GM23338 (cell line): ENCODE measurements at regions not wholly inside any gene's neighbourhood (a gene's known extent, or its start where the extent isn't known, plus 50 kb on each side); places are given as distances from the start of the nearest gene placed in this dataset.

Source experiments
- ATAC-seq: fragments of 200-7000 bp; cut with Tn5 transposase; 3 replicates; pipeline ENCODE4 v1.9.1; 2020
- DNase-seq: peaks from one replicate; pipeline ENCODE4 v3.0.0-alpha.2; 2015; ENCODE audit warnings: low spot score
- H2AFZ ChIP-seq: fragments of 200-600 bp; sonication (generic); 2 replicates; pipeline ENCODE4 v1.8.0; 2016; ENCODE audit warnings: antibody characterized with exemption, mild to moderate bottlenecking, moderate library complexity
- H3F3A ChIP-seq: fragments of 200-600 bp; sonication (generic); replicated peaks from 2 replicates; pipeline ENCODE4 v1.8.0; 2017; ENCODE audit warnings: antibody characterized with exemption, mixed run types, low read depth
- H3K27ac ChIP-seq: fragments of 200-600 bp; sonication (generic); 2 replicates; pipeline ENCODE4 v1.6.1; 2016; ENCODE audit warnings: low read depth
- H3K27me3 ChIP-seq: fragments of 200-600 bp; sonication (generic); 2 replicates; pipeline ENCODE4 v1.8.0; 2016; ENCODE audit warnings: mild to moderate bottlenecking, mixed run types, moderate library complexity; ENCODE audit not compliant: insufficient read depth
- H3K36me3 ChIP-seq: fragments of 200-600 bp; sonication (generic); 2 replicates; pipeline ENCODE4 v1.8.0; 2016; ENCODE audit warnings: mild to moderate bottlenecking; ENCODE audit not compliant: insufficient read depth
- H3K4me1 ChIP-seq: fragments of 200-600 bp; sonication (generic); 2 replicates; pipeline ENCODE4 v1.8.0; 2016; ENCODE audit warnings: mild to moderate bottlenecking, moderate library complexity; ENCODE audit not compliant: insufficient read depth
- H3K4me2 ChIP-seq: fragments of 200-600 bp; sonication (generic); 2 replicates; pipeline ENCODE4 v1.7.1; 2017; ENCODE audit warnings: mixed run types
- H3K4me3 ChIP-seq: fragments of 200-600 bp; sonication (generic); 2 replicates; pipeline ENCODE4 v1.6.1; 2016; ENCODE audit warnings: mixed run types
- H3K79me2 ChIP-seq: fragments of 200-600 bp; sonication (generic); replicated peaks from 2 replicates; pipeline ENCODE4 v1.8.0; 2017; ENCODE audit warnings: mild to moderate bottlenecking; ENCODE audit not compliant: insufficient read depth
- H3K9me2 ChIP-seq: fragments of 200-600 bp; sonication (generic); 2 replicates; pipeline ENCODE4 v1.8.0; 2017; ENCODE audit not compliant: insufficient read depth
- H4K20me1 ChIP-seq: fragments of 200-600 bp; sonication (generic); replicated peaks from 2 replicates; pipeline ENCODE4 v1.8.0; 2017; ENCODE audit warnings: mild to moderate bottlenecking; ENCODE audit not compliant: insufficient read depth
- H3K27ac Mint-ChIP-seq: 2 replicates; pipeline ENCODE4 v1.8.0; 2020; ENCODE audit warnings: inconsistent platforms, mild to moderate bottlenecking, moderate library complexity, mixed read lengths
- H3K27me3 Mint-ChIP-seq: 3 replicates; pipeline ENCODE4 v1.8.0; 2022; ENCODE audit warnings: low read depth, mild to moderate bottlenecking, moderate library complexity, mixed read lengths, inconsistent platforms; ENCODE audit not compliant: insufficient read depth, poor library complexity
- H3K36me3 Mint-ChIP-seq: 3 replicates; pipeline ENCODE4 v1.8.0; 2021; ENCODE audit warnings: low read depth, mild to moderate bottlenecking, inconsistent platforms, moderate library complexity, mixed read lengths
- H3K4me1 Mint-ChIP-seq: 3 replicates; pipeline ENCODE4 v1.8.0; 2020; ENCODE audit warnings: mild to moderate bottlenecking, inconsistent platforms, mixed read lengths
- H3K4me3 Mint-ChIP-seq: 3 replicates; pipeline ENCODE4 v1.8.0; 2021; ENCODE audit warnings: moderate library complexity, mild to moderate bottlenecking, inconsistent platforms, mixed read lengths
- H3K9me3 Mint-ChIP-seq: 3 replicates; pipeline ENCODE4 v1.8.0; 2020; ENCODE audit warnings: moderate library complexity, mild to moderate bottlenecking, inconsistent platforms, mixed read lengths
- CREB1 ChIP-seq: fragments of 250-450 bp; sonication (Bioruptor Pico); IDR thresholded peaks from 2 replicates; pipeline ENCODE4 v1.5.0; 2020; ENCODE audit warnings: low read depth, mild to moderate bottlenecking, moderate library complexity
- CTCF ChIP-seq, 2 experiments: fragments of 200-600 bp in 1 of 2; sonication (generic) in 1 of 2; conservative IDR thresholded peaks; 2 replicates each; pipeline versions ENCODE4 v1.5.1 to v1.6.1; 2016 to 2017; ENCODE audit warnings: antibody characterized with exemption in 2 of 2, low read depth in 2 of 2, mild to moderate bottlenecking in 2 of 2, moderate library complexity in 1 of 2
- EZH2phosphoT487 ChIP-seq: fragments of 200-600 bp; sonication (generic); IDR thresholded peaks from one replicate; pipeline ENCODE4 v1.8.1; 2018; ENCODE audit warnings: antibody characterized with exemption; ENCODE audit not compliant: unreplicated experiment
- JUNB ChIP-seq: IDR thresholded peaks from one replicate; pipeline ENCODE4 v1.6.1; 2016; ENCODE audit warnings: antibody characterized with exemption; ENCODE audit not compliant: unreplicated experiment
- NANOG ChIP-seq: IDR thresholded peaks from 2 replicates; pipeline ENCODE4 v1.6.1; 2016; ENCODE audit warnings: antibody characterized with exemption, borderline replicate concordance
- POLR2AphosphoS5 ChIP-seq: IDR thresholded peaks from 2 replicates; pipeline ENCODE4 v1.6.1; 2016; ENCODE audit warnings: antibody characterized with exemption, low read depth
- ZNF331 ChIP-seq: fragments of 250-450 bp; sonication (Bioruptor Pico); IDR thresholded peaks from 2 replicates; pipeline ENCODE4 v1.5.0; 2020; ENCODE audit warnings: low read depth, mild to moderate bottlenecking, moderate library complexity
- TF ChIP-seq, protein P1 (sequence below): IDR thresholded peaks from 2 replicates; pipeline ENCODE4 v1.6.1; 2016; ENCODE audit warnings: antibody characterized with exemption
- TF ChIP-seq, protein P2 (sequence below): IDR thresholded peaks from one replicate; pipeline ENCODE4 v1.6.1; 2018; ENCODE audit warnings: antibody characterized with exemption; ENCODE audit not compliant: unreplicated experiment

GRCh38 chr16:65524997-65525396, 403.1 kb upstream of the CDH11 start:
- H3K9me3 Mint-ChIP-seq: peaks cover 4% of the 10 kb centered on the region; the same call in 2 of the 3 replicates
- Histone ChIP-seq H3K36me3 (no peaks in the 10 kb centered on the region), H3K27ac (no peak overlapping the region), H2AFZ (0 out of 2 replicates have a peak overlapping the region, but pooled peaks have one; percentile 47), H3K4me2 (no peak overlapping the region), H3F3A (peaks cover 8% of the 10 kb centered on the region; the same call in 1 of the 2 replicates), H3K9me2 (peaks cover 6% of the 10 kb centered on the region), H4K20me1 (no peaks in the 10 kb centered on the region), H3K79me2 (no peaks in the 10 kb centered on the region), H3K27me3 (no peaks in the 10 kb centered on the region), H3K4me3 (no peak overlapping the region), H3K4me1 (peaks cover 37% of the 10 kb centered on the region)
- DNase-seq (no peak), ATAC-seq (no peak)
- H3K4me3 Mint-ChIP-seq: no peak overlapping the region
- H3K36me3 Mint-ChIP-seq: no peaks in the 10 kb centered on the region
- H3K27me3 Mint-ChIP-seq: peaks cover 3% of the 10 kb centered on the region
- no peak for TF ChIP-seq JUNB
- TF ChIP-seq CTCF (conservative IDR thresholded peaks at IDR 0.05; ENCODE audit: low read depth in 2 of 2): no peak
- TF ChIP-seq NANOG: no peak
- H3K27ac Mint-ChIP-seq: peak overlapping the region; percentile 36
- peaks cover 44% of the 10 kb centered on the region for H3K4me1 Mint-ChIP-seq

GRCh38 chr16:65524231-65524630, 402.4 kb upstream of the CDH11 start:
- H3K4me1 ChIP-seq: peaks cover 37% of the 10 kb centered on the region
- Mint-ChIP-seq H3K4me1 (peaks cover 44% of the 10 kb centered on the region), H3K27me3 (peaks cover 3% of the 10 kb centered on the region), H3K27ac (no peak overlapping the region), H3K36me3 (no peaks in the 10 kb centered on the region), H3K9me3 (peaks cover 4% of the 10 kb centered on the region; the same call in 2 of the 3 replicates), H3K4me3 (peak overlapping the region; percentile 17; the same call in 1 of the 3 replicates)
- H3K9me2 ChIP-seq: peaks cover 11% of the 10 kb centered on the region
- H3K4me3 ChIP-seq: no peak overlapping the region
- H2AFZ ChIP-seq: peak overlapping the region; percentile 49; the same call in 1 of the 2 replicates
- no peak for TF ChIP-seq POLR2AphosphoS5
- no peak for TF ChIP-seq ZNF331 (CRISPR knock-in tag)
- TF ChIP-seq CREB1 (CRISPR knock-in tag): no peak
- TF ChIP-seq NANOG: no peak
- TF ChIP-seq, protein P1, sequence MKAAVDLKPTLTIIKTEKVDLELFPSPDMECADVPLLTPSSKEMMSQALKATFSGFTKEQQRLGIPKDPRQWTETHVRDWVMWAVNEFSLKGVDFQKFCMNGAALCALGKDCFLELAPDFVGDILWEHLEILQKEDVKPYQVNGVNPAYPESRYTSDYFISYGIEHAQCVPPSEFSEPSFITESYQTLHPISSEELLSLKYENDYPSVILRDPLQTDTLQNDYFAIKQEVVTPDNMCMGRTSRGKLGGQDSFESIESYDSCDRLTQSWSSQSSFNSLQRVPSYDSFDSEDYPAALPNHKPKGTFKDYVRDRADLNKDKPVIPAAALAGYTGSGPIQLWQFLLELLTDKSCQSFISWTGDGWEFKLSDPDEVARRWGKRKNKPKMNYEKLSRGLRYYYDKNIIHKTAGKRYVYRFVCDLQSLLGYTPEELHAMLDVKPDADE: no peak
- TF ChIP-seq, protein P2, sequence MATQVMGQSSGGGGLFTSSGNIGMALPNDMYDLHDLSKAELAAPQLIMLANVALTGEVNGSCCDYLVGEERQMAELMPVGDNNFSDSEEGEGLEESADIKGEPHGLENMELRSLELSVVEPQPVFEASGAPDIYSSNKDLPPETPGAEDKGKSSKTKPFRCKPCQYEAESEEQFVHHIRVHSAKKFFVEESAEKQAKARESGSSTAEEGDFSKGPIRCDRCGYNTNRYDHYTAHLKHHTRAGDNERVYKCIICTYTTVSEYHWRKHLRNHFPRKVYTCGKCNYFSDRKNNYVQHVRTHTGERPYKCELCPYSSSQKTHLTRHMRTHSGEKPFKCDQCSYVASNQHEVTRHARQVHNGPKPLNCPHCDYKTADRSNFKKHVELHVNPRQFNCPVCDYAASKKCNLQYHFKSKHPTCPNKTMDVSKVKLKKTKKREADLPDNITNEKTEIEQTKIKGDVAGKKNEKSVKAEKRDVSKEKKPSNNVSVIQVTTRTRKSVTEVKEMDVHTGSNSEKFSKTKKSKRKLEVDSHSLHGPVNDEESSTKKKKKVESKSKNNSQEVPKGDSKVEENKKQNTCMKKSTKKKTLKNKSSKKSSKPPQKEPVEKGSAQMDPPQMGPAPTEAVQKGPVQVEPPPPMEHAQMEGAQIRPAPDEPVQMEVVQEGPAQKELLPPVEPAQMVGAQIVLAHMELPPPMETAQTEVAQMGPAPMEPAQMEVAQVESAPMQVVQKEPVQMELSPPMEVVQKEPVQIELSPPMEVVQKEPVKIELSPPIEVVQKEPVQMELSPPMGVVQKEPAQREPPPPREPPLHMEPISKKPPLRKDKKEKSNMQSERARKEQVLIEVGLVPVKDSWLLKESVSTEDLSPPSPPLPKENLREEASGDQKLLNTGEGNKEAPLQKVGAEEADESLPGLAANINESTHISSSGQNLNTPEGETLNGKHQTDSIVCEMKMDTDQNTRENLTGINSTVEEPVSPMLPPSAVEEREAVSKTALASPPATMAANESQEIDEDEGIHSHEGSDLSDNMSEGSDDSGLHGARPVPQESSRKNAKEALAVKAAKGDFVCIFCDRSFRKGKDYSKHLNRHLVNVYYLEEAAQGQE: no peak
- no peak for TF ChIP-seq EZH2phosphoT487
- no peak overlapping the region for H3K4me2 ChIP-seq
- no peaks in the 10 kb centered on the region for H3K36me3 ChIP-seq
- H3K27ac ChIP-seq: no peak overlapping the region
- ATAC-seq (no peak), DNase-seq (no peak)
- H3K27me3 ChIP-seq: no peaks in the 10 kb centered on the region
- H3K79me2 ChIP-seq: no peaks in the 10 kb centered on the region
- no peaks in the 10 kb centered on the region for H4K20me1 ChIP-seq
- H3F3A ChIP-seq: peaks cover 8% of the 10 kb centered on the region; the same call in 1 of the 2 replicates
